WERI-Rb-1 (cell line): ENCODE measurements at regions not wholly inside any gene's neighbourhood (a gene's known extent, or its start where the extent isn't known, plus 50 kb on each side); places are given as distances from the start of the nearest gene placed in this dataset.
"Not testable (repeated sequence)": the region's sequence is repeated elsewhere in the genome, so short reads cannot be mapped to it uniquely, and the experiment has no call there.

ENCODE experiments used
- DNase-seq: peaks from one replicate; pipeline ENCODE4 v3.0.0-alpha.2; 2020
- H3K27ac ChIP-seq: fragments of 250-450 bp; sonication (Bioruptor Pico); 2 replicates; pipeline ENCODE4 v1.5.1; 2020; ENCODE audit warnings: mild to moderate bottlenecking, moderate library complexity
- H3K27me3 ChIP-seq: fragments of 250-450 bp; sonication (Bioruptor Pico); 2 replicates; pipeline ENCODE4 v1.5.1; 2021; ENCODE audit warnings: mild to moderate bottlenecking, low read depth, moderate library complexity; ENCODE audit not compliant: insufficient read depth, severe bottlenecking
- H3K36me3 ChIP-seq: fragments of 250-450 bp; sonication (Bioruptor Pico); 2 replicates; pipeline ENCODE4 v1.5.1; 2020; ENCODE audit warnings: mild to moderate bottlenecking, moderate library complexity
- H3K4me3 ChIP-seq: 2 replicates; pipeline ENCODE4 v1.5.1; 2011; ENCODE audit warnings: low read depth, mild to moderate bottlenecking, control low read depth, low read length
- H3K9me3 ChIP-seq: fragments of 250-450 bp; sonication (Bioruptor Pico); 2 replicates; pipeline ENCODE4 v1.5.1; 2021; ENCODE audit warnings: mild to moderate bottlenecking, moderate library complexity; ENCODE audit not compliant: severe bottlenecking
- TF ChIP-seq, protein P1 (sequence below): IDR thresholded peaks from 2 replicates; pipeline ENCODE4 v1.5.1; 2011; ENCODE audit warnings: low read depth, mild to moderate bottlenecking, control low read depth, inconsistent platforms, low read length

DNA sequence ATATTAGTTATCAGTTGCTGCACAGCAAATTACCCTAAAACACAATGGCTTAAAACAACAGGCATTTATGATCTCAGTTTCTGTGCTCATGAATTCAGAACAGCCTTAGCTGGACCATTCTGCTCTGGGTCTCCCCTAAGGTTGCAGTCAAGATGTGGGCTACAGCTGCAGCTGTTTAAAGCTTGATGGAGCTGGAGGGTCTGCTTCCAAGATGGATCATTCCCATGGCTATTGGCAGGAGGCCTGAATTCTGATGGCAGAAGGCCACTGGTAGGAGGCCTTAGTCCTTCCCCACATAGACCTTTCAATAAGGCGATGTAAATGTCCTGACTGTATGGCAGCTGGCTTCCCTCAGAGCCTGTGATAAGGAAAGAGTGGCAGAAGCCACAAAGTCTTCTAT, 118.6 kb upstream of the SERPINE2 start:
- TF ChIP-seq, protein P1, sequence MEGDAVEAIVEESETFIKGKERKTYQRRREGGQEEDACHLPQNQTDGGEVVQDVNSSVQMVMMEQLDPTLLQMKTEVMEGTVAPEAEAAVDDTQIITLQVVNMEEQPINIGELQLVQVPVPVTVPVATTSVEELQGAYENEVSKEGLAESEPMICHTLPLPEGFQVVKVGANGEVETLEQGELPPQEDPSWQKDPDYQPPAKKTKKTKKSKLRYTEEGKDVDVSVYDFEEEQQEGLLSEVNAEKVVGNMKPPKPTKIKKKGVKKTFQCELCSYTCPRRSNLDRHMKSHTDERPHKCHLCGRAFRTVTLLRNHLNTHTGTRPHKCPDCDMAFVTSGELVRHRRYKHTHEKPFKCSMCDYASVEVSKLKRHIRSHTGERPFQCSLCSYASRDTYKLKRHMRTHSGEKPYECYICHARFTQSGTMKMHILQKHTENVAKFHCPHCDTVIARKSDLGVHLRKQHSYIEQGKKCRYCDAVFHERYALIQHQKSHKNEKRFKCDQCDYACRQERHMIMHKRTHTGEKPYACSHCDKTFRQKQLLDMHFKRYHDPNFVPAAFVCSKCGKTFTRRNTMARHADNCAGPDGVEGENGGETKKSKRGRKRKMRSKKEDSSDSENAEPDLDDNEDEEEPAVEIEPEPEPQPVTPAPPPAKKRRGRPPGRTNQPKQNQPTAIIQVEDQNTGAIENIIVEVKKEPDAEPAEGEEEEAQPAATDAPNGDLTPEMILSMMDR, result no peak
- Histone ChIP-seq H3K36me3 (no peaks in the 10 kb centered on the region), H3K4me3 (no peak overlapping the region), H3K27me3 (no peaks in the 10 kb centered on the region), H3K9me3 (no peaks in the 10 kb centered on the region), H3K27ac (no peak overlapping the region)
- DNase-seq, result no peak

DNA sequence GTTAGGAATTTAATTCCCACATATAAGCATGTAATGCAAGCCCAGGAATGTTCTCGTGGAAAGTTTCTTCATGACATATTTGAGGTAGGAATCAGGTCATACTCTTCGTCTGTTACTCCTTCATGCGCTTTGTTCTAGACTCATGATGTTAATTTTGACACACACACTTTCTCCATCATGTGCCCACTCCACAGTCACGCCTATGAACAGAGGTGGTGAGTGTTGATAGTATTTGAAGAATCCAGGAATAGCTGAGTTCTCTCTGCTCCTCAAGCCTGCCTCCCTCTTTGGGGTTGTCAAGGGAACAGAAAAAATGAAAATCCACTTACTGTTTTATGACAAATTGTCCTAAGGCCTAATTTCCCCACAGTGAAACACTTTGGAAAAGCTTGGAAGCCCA, 117.3 kb upstream of the SERPINE2 start:
- Histone ChIP-seq H3K36me3 (no peaks in the 10 kb centered on the region), H3K9me3 (no peaks in the 10 kb centered on the region), H3K4me3 (no peak overlapping the region), H3K27ac (no peak overlapping the region), H3K27me3 (no peaks in the 10 kb centered on the region)
- no peak for DNase-seq
- TF ChIP-seq, protein P1, result no peak

DNA sequence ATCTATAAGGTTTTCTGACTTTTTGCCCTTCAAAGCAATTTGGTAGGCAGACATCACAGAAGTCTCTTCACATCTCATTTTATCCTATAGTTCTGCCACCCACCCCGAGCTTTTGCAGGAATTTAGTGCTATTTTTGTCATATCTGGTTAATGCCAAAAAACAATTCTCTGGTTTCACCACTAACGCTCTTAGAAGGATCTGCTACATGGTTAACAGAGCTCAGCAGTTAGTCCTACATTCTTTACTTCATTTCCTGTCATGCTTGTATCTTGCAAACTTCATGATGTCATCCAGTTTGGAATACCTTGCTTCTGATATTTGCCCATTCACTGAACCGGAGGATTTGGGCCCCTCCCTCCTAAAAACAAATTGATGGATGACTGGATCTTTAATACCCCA, 116.8 kb upstream of the SERPINE2 start:
- TF ChIP-seq, protein P1, result no peak
- Histone ChIP-seq H3K36me3 (no peaks in the 10 kb centered on the region), H3K9me3 (no peaks in the 10 kb centered on the region), H3K27ac (no peak overlapping the region), H3K27me3 (no peaks in the 10 kb centered on the region), H3K4me3 (no peak overlapping the region)
- DNase-seq, result no peak

DNA sequence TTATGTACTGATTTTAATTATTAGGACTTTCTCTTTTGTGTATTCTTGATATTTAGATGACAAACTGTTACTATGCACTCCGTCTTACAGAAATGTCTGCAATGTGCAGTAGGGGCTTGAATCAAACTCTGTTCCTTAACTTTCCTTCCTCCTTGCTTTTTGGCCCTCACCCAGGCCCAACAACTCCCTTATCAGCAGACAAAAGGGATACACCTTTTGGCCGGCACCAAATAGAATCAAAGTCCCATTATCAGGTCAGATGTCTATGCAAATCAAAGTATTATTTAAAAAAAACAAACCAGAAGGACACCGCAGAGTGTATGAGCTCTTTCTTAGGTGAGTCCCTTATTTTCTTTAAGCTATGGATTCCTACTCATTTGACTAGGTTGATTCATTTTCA, 116.3 kb upstream of the SERPINE2 start:
- TF ChIP-seq, protein P1, result no peak
- no peaks in the 10 kb centered on the region for H3K27me3 ChIP-seq
- H3K4me3 ChIP-seq, result no peak overlapping the region
- no peaks in the 10 kb centered on the region for H3K36me3 ChIP-seq
- H3K9me3 ChIP-seq, result no peaks in the 10 kb centered on the region
- no peak overlapping the region for H3K27ac ChIP-seq
- no peak for DNase-seq

DNA sequence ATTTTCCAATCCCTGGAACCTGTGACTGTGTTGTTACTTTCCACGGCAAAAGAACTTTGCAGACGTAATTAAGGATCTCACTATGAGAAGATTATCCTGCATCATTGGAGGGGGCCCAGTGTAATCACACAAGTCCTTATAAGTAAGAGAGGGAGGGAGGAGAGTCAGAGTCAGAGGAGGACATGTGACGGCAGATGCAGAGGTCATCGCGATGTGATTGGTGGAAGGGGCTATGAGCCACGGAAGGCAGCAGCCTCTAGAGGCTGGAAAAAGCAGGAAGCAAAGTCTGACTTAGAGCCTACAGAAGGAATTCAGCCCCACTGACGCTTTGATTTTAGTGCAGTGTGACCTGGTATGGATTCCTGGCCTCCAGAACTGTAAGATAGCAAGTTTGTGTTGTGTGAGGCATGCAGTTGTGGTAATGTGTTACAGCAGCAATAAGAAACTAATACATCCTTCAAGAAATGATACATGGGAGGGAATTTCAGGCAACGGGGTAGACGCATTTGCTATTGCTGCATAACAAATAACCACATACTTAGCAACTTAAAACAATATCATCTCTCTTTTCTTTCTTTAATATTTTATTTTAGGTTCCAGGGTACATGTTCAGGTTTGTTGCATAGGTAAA, 112.7 kb upstream of the SERPINE2 start:
- no peaks in the 10 kb centered on the region for H3K27me3 ChIP-seq
- H3K4me3 ChIP-seq, result no peak overlapping the region
- DNase-seq, result no peak
- no peaks in the 10 kb centered on the region for H3K9me3 ChIP-seq
- H3K36me3 ChIP-seq, result no peaks in the 10 kb centered on the region
- no peak overlapping the region for H3K27ac ChIP-seq
- TF ChIP-seq, protein P1, result no peak

DNA sequence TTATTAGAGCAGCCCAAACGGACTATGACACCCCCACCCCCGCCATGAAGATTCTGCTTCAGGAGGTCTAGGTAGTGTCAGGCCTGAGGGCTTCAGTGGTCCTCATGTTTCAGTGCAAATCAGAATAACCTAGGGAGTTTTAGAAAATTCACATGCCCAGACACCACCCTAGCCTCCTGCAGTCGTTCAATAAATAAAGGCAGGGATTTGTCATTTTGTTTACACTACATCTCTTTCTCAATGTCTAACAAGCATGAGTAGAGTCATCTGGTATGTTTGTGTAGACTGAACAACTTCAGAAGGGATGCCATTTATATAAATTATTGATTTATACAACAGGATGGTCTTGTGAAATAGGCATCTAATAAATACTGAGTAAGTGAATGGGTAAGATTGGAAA, 112.1 kb upstream of the SERPINE2 start:
- H3K27me3 ChIP-seq, result no peaks in the 10 kb centered on the region
- no peak overlapping the region for H3K27ac ChIP-seq
- no peaks in the 10 kb centered on the region for H3K36me3 ChIP-seq
- TF ChIP-seq, protein P1, result no peak
- H3K9me3 ChIP-seq, result no peaks in the 10 kb centered on the region
- no peak overlapping the region for H3K4me3 ChIP-seq
- no peak for DNase-seq

DNA sequence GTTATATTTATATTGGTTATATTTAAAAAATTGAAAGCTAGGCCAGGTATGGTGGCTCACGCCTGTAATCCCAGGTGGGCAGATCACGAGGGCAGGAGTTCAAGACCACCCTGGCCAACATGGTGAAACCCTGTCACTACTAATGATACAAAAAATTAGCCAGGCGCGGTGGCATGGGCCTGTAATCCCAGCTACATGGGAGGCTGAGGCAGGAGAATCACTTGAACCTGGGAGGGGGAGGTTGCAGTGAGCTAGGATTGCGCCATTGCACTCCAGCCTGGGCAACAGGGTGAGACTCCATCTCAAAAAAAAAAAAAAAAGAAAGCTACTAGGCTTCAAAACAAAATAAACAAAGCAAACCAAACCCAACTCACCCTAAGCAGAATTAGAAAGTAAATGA, 109.0 kb upstream of the SERPINE2 start:
- not testable (repeated sequence) for DNase-seq, H3K36me3 ChIP-seq, H3K27me3 ChIP-seq, H3K9me3 ChIP-seq, H3K4me3 ChIP-seq, H3K27ac ChIP-seq
